GM23338 (cell line): ENCODE measurements at regions not wholly inside any gene's neighbourhood (a gene's known extent, or its start where the extent isn't known, plus 50 kb on each side); places are given as distances from the start of the nearest gene placed in this dataset.
"Not testable (repeated sequence)": the region's sequence is repeated elsewhere in the genome, so short reads cannot be mapped to it uniquely, and the experiment has no call there.

Experiments used
- ATAC-seq: fragments of 200-7000 bp; cut with Tn5 transposase; 3 replicates; pipeline ENCODE4 v1.9.1; 2020
- DNase-seq: peaks from one replicate; pipeline ENCODE4 v3.0.0-alpha.2; 2015; ENCODE audit warnings: low spot score
- H2AFZ ChIP-seq: fragments of 200-600 bp; sonication (generic); 2 replicates; pipeline ENCODE4 v1.8.0; 2016; ENCODE audit warnings: antibody characterized with exemption, mild to moderate bottlenecking, moderate library complexity
- H3F3A ChIP-seq: fragments of 200-600 bp; sonication (generic); replicated peaks from 2 replicates; pipeline ENCODE4 v1.8.0; 2017; ENCODE audit warnings: antibody characterized with exemption, mixed run types, low read depth
- H3K27ac ChIP-seq: fragments of 200-600 bp; sonication (generic); 2 replicates; pipeline ENCODE4 v1.6.1; 2016; ENCODE audit warnings: low read depth
- H3K27me3 ChIP-seq: fragments of 200-600 bp; sonication (generic); 2 replicates; pipeline ENCODE4 v1.8.0; 2016; ENCODE audit warnings: mild to moderate bottlenecking, mixed run types, moderate library complexity; ENCODE audit not compliant: insufficient read depth
- H3K36me3 ChIP-seq: fragments of 200-600 bp; sonication (generic); 2 replicates; pipeline ENCODE4 v1.8.0; 2016; ENCODE audit warnings: mild to moderate bottlenecking; ENCODE audit not compliant: insufficient read depth
- H3K4me1 ChIP-seq: fragments of 200-600 bp; sonication (generic); 2 replicates; pipeline ENCODE4 v1.8.0; 2016; ENCODE audit warnings: mild to moderate bottlenecking, moderate library complexity; ENCODE audit not compliant: insufficient read depth
- H3K4me2 ChIP-seq: fragments of 200-600 bp; sonication (generic); 2 replicates; pipeline ENCODE4 v1.7.1; 2017; ENCODE audit warnings: mixed run types
- H3K4me3 ChIP-seq: fragments of 200-600 bp; sonication (generic); 2 replicates; pipeline ENCODE4 v1.6.1; 2016; ENCODE audit warnings: mixed run types
- H3K79me2 ChIP-seq: fragments of 200-600 bp; sonication (generic); replicated peaks from 2 replicates; pipeline ENCODE4 v1.8.0; 2017; ENCODE audit warnings: mild to moderate bottlenecking; ENCODE audit not compliant: insufficient read depth
- H3K9me2 ChIP-seq: fragments of 200-600 bp; sonication (generic); 2 replicates; pipeline ENCODE4 v1.8.0; 2017; ENCODE audit not compliant: insufficient read depth
- H4K20me1 ChIP-seq: fragments of 200-600 bp; sonication (generic); replicated peaks from 2 replicates; pipeline ENCODE4 v1.8.0; 2017; ENCODE audit warnings: mild to moderate bottlenecking; ENCODE audit not compliant: insufficient read depth
- H3K27ac Mint-ChIP-seq: 2 replicates; pipeline ENCODE4 v1.8.0; 2020; ENCODE audit warnings: inconsistent platforms, mild to moderate bottlenecking, moderate library complexity, mixed read lengths
- H3K27me3 Mint-ChIP-seq: 3 replicates; pipeline ENCODE4 v1.8.0; 2022; ENCODE audit warnings: low read depth, mild to moderate bottlenecking, moderate library complexity, mixed read lengths, inconsistent platforms; ENCODE audit not compliant: insufficient read depth, poor library complexity
- H3K36me3 Mint-ChIP-seq: 3 replicates; pipeline ENCODE4 v1.8.0; 2021; ENCODE audit warnings: low read depth, mild to moderate bottlenecking, inconsistent platforms, moderate library complexity, mixed read lengths
- H3K4me1 Mint-ChIP-seq: 3 replicates; pipeline ENCODE4 v1.8.0; 2020; ENCODE audit warnings: mild to moderate bottlenecking, inconsistent platforms, mixed read lengths
- H3K4me3 Mint-ChIP-seq: 3 replicates; pipeline ENCODE4 v1.8.0; 2021; ENCODE audit warnings: moderate library complexity, mild to moderate bottlenecking, inconsistent platforms, mixed read lengths
- H3K9me3 Mint-ChIP-seq: 3 replicates; pipeline ENCODE4 v1.8.0; 2020; ENCODE audit warnings: moderate library complexity, mild to moderate bottlenecking, inconsistent platforms, mixed read lengths
- CREB1 ChIP-seq: fragments of 250-450 bp; sonication (Bioruptor Pico); IDR thresholded peaks from 2 replicates; pipeline ENCODE4 v1.5.0; 2020; ENCODE audit warnings: low read depth, mild to moderate bottlenecking, moderate library complexity
- CTCF ChIP-seq, 2 experiments: fragments of 200-600 bp in 1 of 2; sonication (generic) in 1 of 2; conservative IDR thresholded peaks; 2 replicates each; pipeline versions ENCODE4 v1.5.1 to v1.6.1; 2016 to 2017; ENCODE audit warnings: antibody characterized with exemption in 2 of 2, low read depth in 2 of 2, mild to moderate bottlenecking in 2 of 2, moderate library complexity in 1 of 2
- ETS1 ChIP-seq: IDR thresholded peaks from 2 replicates; pipeline ENCODE4 v1.6.1; 2016; ENCODE audit warnings: antibody characterized with exemption
- EZH2 ChIP-seq: fragments of 200-600 bp; sonication (generic); IDR thresholded peaks from one replicate; pipeline ENCODE4 v1.8.0; 2017; ENCODE audit warnings: antibody characterized with exemption, mild to moderate bottlenecking, low read depth; ENCODE audit not compliant: unreplicated experiment
- EZH2phosphoT487 ChIP-seq: fragments of 200-600 bp; sonication (generic); IDR thresholded peaks from one replicate; pipeline ENCODE4 v1.8.1; 2018; ENCODE audit warnings: antibody characterized with exemption; ENCODE audit not compliant: unreplicated experiment
- JUNB ChIP-seq: IDR thresholded peaks from one replicate; pipeline ENCODE4 v1.6.1; 2016; ENCODE audit warnings: antibody characterized with exemption; ENCODE audit not compliant: unreplicated experiment
- NANOG ChIP-seq: IDR thresholded peaks from 2 replicates; pipeline ENCODE4 v1.6.1; 2016; ENCODE audit warnings: antibody characterized with exemption, borderline replicate concordance
- POLR2AphosphoS5 ChIP-seq: IDR thresholded peaks from 2 replicates; pipeline ENCODE4 v1.6.1; 2016; ENCODE audit warnings: antibody characterized with exemption, low read depth
- REST ChIP-seq: IDR thresholded peaks from one replicate; pipeline ENCODE4 v1.6.1; 2018; ENCODE audit warnings: antibody characterized with exemption; ENCODE audit not compliant: unreplicated experiment
- STAT1 ChIP-seq: IDR thresholded peaks from one replicate; pipeline ENCODE4 v1.6.1; 2016; ENCODE audit warnings: antibody characterized with exemption; ENCODE audit not compliant: unreplicated experiment
- ZNF114 ChIP-seq: fragments of 250-450 bp; sonication (Bioruptor Pico); IDR thresholded peaks from 2 replicates; pipeline ENCODE4 v1.5.0; 2020; ENCODE audit warnings: mild to moderate bottlenecking, moderate library complexity
- ZNF331 ChIP-seq: fragments of 250-450 bp; sonication (Bioruptor Pico); IDR thresholded peaks from 2 replicates; pipeline ENCODE4 v1.5.0; 2020; ENCODE audit warnings: low read depth, mild to moderate bottlenecking, moderate library complexity

- not testable (repeated sequence) for H3K36me3 ChIP-seq, H3K27ac ChIP-seq, H4K20me1 ChIP-seq, H2AFZ ChIP-seq, H3K4me1 ChIP-seq, H3K79me2 ChIP-seq, H3K27me3 Mint-ChIP-seq, H3K4me1 Mint-ChIP-seq, H3K4me3 ChIP-seq, H3F3A ChIP-seq, DNase-seq, H3K9me3 Mint-ChIP-seq, H3K4me2 ChIP-seq, H3K36me3 Mint-ChIP-seq, ATAC-seq, H3K27me3 ChIP-seq, H3K27ac Mint-ChIP-seq, H3K4me3 Mint-ChIP-seq, H3K9me2 ChIP-seq
Observed at GRCh38 chr3:56934481-56934880, 126.0 kb upstream of the SPATA12 start.

GRCh38 chr3:56933803-56934202, 126.7 kb upstream of the SPATA12 start:
- peaks cover 5% of the 10 kb centered on the region for H3K36me3 Mint-ChIP-seq
- no peak for ATAC-seq
- no peak overlapping the region for H2AFZ ChIP-seq
- H3K9me2 ChIP-seq = no peaks in the 10 kb centered on the region
- no peaks in the 10 kb centered on the region; the same call in 1 of the 2 replicates for H4K20me1 ChIP-seq
- no peak overlapping the region for H3K4me2 ChIP-seq
- H3F3A ChIP-seq = no peaks in the 10 kb centered on the region
- TF ChIP-seq REST = no peak
- no peak for TF ChIP-seq JUNB
- no peak for TF ChIP-seq ETS1
- no peak for TF ChIP-seq ZNF114 (CRISPR knock-in tag)
- no peak for TF ChIP-seq ZNF331
- no peak for TF ChIP-seq CREB1
- no peak for TF ChIP-seq CTCF (conservative IDR thresholded peaks at IDR 0.05; ENCODE audit: low read depth in 2 of 2)
- no peak for TF ChIP-seq STAT1
- no peak for TF ChIP-seq EZH2
- TF ChIP-seq EZH2phosphoT487 = no peak
- TF ChIP-seq NANOG = no peak
- TF ChIP-seq POLR2AphosphoS5 = no peak
- H3K4me1 Mint-ChIP-seq = peaks cover 9% of the 10 kb centered on the region
- peaks cover 10% of the 10 kb centered on the region for H3K9me3 Mint-ChIP-seq
- H3K4me3 Mint-ChIP-seq = no peak overlapping the region
- no peaks in the 10 kb centered on the region for H3K36me3 ChIP-seq
- no peak overlapping the region for H3K4me3 ChIP-seq
- H3K27me3 ChIP-seq = no peaks in the 10 kb centered on the region
- peaks cover 7% of the 10 kb centered on the region for H3K27me3 Mint-ChIP-seq
- no peaks in the 10 kb centered on the region for H3K79me2 ChIP-seq
- H3K27ac ChIP-seq = no peak overlapping the region
- no peak for DNase-seq
- H3K4me1 ChIP-seq = peaks cover 2% of the 10 kb centered on the region; the same call in 1 of the 2 replicates
- no peak overlapping the region for H3K27ac Mint-ChIP-seq
